ENCODE measurements at regions not wholly inside any gene's neighbourhood (a gene's known extent, or its start where the extent isn't known, plus 50 kb on each side); places are given as distances from the start of the nearest gene placed in this dataset.

DNA sequence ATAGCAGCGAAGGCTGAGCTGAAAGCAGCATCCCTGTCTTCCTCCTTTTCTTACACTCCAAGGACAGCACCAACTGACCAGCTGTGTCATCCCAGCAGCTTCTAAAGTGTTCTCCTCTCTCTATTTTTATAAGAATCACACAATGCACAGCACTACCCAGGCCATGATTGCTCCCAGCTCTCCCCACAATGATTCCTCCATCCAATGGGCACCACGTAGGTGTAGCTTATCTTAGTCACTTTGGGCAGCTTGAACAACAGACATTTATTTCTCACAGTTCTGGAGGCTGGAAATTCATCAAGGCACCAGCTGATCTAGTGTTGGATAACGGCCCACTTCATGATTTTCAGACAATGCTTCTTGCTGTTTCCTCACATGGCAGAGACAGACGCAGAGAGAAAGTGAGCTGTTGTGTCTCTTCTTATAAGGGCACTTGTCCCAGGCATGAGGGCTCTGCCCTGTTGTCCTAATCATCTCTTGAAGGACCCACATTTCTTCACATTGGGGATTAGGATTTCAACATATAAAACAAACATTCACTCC lies 92.0 kb upstream of the CDC14C start:
- peak in 1 of 2 experiments; percentile 18 for DNase-seq

- no peak for DNase-seq
Measured at GRCh38 chr7:48837266-48837665, 87.1 kb upstream of the CDC14C start.

DNA sequence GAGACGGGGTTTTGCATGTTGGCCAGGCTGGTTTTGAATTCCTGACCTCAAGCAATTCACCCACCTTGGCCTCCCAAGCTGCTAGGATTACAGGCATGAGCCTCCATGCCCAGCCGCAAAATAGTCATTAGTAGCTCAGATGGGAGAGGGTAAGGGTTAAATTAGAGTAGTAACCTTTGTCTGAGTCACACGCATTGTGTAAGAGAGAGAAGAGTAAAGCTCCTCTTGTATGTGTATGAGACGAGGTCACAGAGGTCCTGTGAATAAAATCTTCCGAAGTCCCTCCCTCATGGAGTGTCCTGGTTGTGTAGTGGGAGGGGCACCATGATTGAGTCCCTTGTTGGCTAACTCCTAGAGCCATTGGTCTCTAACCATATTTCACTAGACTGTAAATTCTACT lies 85.2 kb upstream of the CDC14C start:
- DNase-seq, result no peak

- DNase-seq, result no peak
Measured at GRCh38 chr7:48841739-48842138, 82.6 kb upstream of the CDC14C start.

DNA sequence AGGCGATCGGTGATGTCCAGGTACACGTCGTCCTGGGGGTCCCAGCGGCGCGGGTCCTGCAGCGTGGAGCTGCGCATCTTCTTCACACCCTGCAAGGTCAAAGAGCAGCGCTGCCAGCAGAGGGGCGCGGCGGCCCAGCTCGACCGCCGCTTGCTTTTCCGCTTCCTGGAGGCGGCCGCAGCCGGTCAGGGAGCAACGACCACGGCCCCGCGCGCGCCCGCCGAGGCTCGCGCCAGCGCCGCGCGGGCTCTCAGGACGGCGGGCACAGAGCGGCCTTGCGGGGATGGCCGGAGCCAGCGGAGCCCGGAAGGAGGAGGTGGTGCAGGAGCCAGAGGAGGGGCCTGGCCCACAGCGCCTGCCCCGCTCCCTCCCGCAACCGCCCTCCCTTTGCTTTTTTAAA lies 76.4 kb upstream of the CDC14C start:
- no peak for DNase-seq

DNA sequence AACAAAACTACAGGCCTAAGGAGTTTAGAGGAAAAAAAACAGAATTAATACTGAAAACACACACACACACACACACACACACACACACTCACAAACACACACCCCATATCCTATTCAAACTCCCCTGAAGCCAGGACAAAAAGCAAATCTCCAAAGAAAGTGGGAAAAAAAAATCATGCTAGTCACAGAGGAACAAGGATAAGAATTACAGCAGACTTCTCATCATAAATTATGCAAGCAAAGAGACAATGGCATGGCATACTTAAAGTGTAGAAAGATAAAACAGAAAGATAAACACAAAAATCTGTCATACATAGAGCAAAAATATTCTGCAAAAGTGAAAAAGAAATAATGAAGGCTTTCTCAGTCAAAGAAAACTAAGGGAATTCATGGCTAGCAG lies 63.9 kb upstream of the CDC14C start:
- DNase-seq, result peak in 1 of 2 experiments; percentile 16

DNA sequence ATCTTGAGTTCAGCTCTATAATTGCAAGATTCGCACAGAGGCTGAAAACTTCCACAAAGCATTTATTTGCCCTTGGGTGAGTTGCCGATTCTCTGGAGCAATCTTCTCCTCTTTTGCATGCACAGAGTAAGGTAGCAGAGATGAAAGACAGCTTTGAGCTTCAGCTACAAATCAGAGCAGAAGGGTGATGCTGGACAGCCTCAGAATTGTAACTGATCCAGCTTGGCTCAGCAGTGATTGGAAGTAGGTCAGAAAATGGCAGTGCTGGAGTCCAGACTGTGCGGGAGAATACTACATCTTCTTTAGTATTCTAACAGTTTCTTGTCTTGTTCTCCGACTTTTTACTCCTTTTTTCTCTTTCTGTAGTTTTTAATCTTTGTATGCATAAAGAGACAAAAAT lies 55.4 kb upstream of the CDC14C start:
- DNase-seq, result peak; percentile 19 to 62

- no peak for DNase-seq
Measured at GRCh38 chr7:48872548-48872947, 51.8 kb upstream of the CDC14C start.
